Glutamatergic neuron (in vitro differentiated cells): ENCODE measurements at regions not wholly inside any gene's neighbourhood (a gene's known extent, or its start where the extent isn't known, plus 50 kb on each side); places are given as distances from the start of the nearest gene placed in this dataset.

Source experiments
- DNase-seq: peaks from one replicate; pipeline ENCODE4 v3.0.0; 2022
- H3K27ac Mint-ChIP-seq: one replicate; pipeline ENCODE4 v1.8.0; 2020; ENCODE audit warnings: mild to moderate bottlenecking, mixed read lengths, inconsistent platforms; ENCODE audit not compliant: unreplicated experiment
- H3K27me3 Mint-ChIP-seq: one replicate; pipeline ENCODE4 v1.8.0; 2020; ENCODE audit warnings: mild to moderate bottlenecking, moderate library complexity, mixed read lengths, inconsistent platforms; ENCODE audit not compliant: unreplicated experiment
- H3K36me3 Mint-ChIP-seq: one replicate; pipeline ENCODE4 v1.8.0; 2020; ENCODE audit warnings: mild to moderate bottlenecking, mixed read lengths, inconsistent platforms; ENCODE audit not compliant: unreplicated experiment
- H3K4me1 Mint-ChIP-seq: one replicate; pipeline ENCODE4 v1.8.0; 2020; ENCODE audit warnings: mild to moderate bottlenecking, low read depth, mixed read lengths, inconsistent platforms; ENCODE audit not compliant: unreplicated experiment
- H3K4me3 Mint-ChIP-seq: one replicate; pipeline ENCODE4 v1.8.0; 2020; ENCODE audit warnings: mild to moderate bottlenecking, mixed read lengths, inconsistent platforms; ENCODE audit not compliant: unreplicated experiment
- H3K9me3 Mint-ChIP-seq: one replicate; pipeline ENCODE4 v1.8.0; 2020; ENCODE audit warnings: mild to moderate bottlenecking, moderate library complexity, mixed read lengths, inconsistent platforms; ENCODE audit not compliant: unreplicated experiment
- CTCF ChIP-seq: fragments of 200-600 bp; sonication (generic); IDR thresholded peaks from one replicate; pipeline ENCODE4 v1.5.0; 2021; ENCODE audit not compliant: partially characterized antibody, unreplicated experiment

GRCh38 chr10:85429126-85429525 is 937.5 kb downstream of the GRID1 start:
- H3K27ac Mint-ChIP-seq: no peak overlapping the region
- no peak overlapping the region for H3K4me3 Mint-ChIP-seq
- no peak for DNase-seq
- no peak for TF ChIP-seq CTCF
- no peaks in the 10 kb centered on the region for H3K36me3 Mint-ChIP-seq
- H3K27me3 Mint-ChIP-seq: no peaks in the 10 kb centered on the region
- no peaks in the 10 kb centered on the region for H3K4me1 Mint-ChIP-seq
- H3K9me3 Mint-ChIP-seq: no peaks in the 10 kb centered on the region

- no peak for TF ChIP-seq CTCF
- no peaks in the 10 kb centered on the region for H3K9me3 Mint-ChIP-seq
- no peaks in the 10 kb centered on the region for H3K27me3 Mint-ChIP-seq
- H3K4me1 Mint-ChIP-seq: no peaks in the 10 kb centered on the region
- H3K27ac Mint-ChIP-seq: no peak overlapping the region
- H3K4me3 Mint-ChIP-seq: no peak overlapping the region
- DNase-seq: no peak
- H3K36me3 Mint-ChIP-seq: no peaks in the 10 kb centered on the region
Measured at GRCh38 chr10:85430991-85431390, 935.6 kb downstream of the GRID1 start.

- H3K9me3 Mint-ChIP-seq: no peaks in the 10 kb centered on the region
- TF ChIP-seq CTCF: no peak
- H3K4me3 Mint-ChIP-seq: no peak overlapping the region
- H3K27ac Mint-ChIP-seq: no peak overlapping the region
- no peaks in the 10 kb centered on the region for H3K27me3 Mint-ChIP-seq
- H3K4me1 Mint-ChIP-seq: peaks cover 10% of the 10 kb centered on the region
- no peaks in the 10 kb centered on the region for H3K36me3 Mint-ChIP-seq
- no peak for DNase-seq
Measured at GRCh38 chr10:85433248-85433647, 933.3 kb downstream of the GRID1 start.

- no peak for DNase-seq
- H3K4me3 Mint-ChIP-seq: no peak overlapping the region
- H3K4me1 Mint-ChIP-seq: no peaks in the 10 kb centered on the region
- H3K27me3 Mint-ChIP-seq: peaks cover 13% of the 10 kb centered on the region
- no peaks in the 10 kb centered on the region for H3K9me3 Mint-ChIP-seq
- H3K27ac Mint-ChIP-seq: no peak overlapping the region
- TF ChIP-seq CTCF: no peak
- H3K36me3 Mint-ChIP-seq: peaks cover 2% of the 10 kb centered on the region
Measured at GRCh38 chr10:85444868-85445267, 921.7 kb downstream of the GRID1 start.

- no peak for DNase-seq
- Mint-ChIP-seq H3K9me3 (no peaks in the 10 kb centered on the region), H3K4me3 (no peak overlapping the region), H3K27ac (no peak overlapping the region), H3K4me1 (no peaks in the 10 kb centered on the region), H3K27me3 (peaks cover 14% of the 10 kb centered on the region), H3K36me3 (peaks cover 4% of the 10 kb centered on the region)
- no peak for TF ChIP-seq CTCF
Measured at GRCh38 chr10:85445702-85446101, 920.9 kb downstream of the GRID1 start.
